GM18861 (cell line): ENCODE measurements at regions not wholly inside any gene's neighbourhood (a gene's known extent, or its start where the extent isn't known, plus 50 kb on each side); places are given as distances from the start of the nearest gene placed in this dataset.

Experiments
- ATAC-seq: cut with Tn5 transposase; IDR thresholded peaks from one replicate; pipeline ENCODE4 v1.9.1; 2021; ENCODE audit not compliant: unreplicated experiment

DNA sequence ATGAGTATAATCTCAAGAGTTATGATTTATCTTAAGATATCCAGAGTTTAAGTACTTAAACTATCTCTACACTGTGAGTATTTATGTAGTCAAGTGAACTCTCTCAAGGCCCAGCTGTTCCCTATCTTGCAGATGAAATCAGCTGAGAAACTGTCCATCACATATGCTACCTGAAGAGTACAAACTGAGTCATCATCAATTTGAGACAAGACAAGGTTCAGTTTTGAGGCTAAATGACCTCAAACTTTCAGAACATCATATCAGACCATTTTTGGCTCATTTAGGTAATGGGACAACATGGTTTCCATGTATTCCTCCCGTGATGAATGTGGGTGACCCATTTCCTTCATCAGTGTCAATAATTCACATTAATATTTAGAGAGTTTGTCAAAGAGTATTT, 53.1 kb upstream of the AUTS2 start:
- no peak for ATAC-seq
